ENCODE measurements at regions not wholly inside any gene's neighbourhood (a gene's known extent, or its start where the extent isn't known, plus 50 kb on each side); places are given as distances from the start of the nearest gene placed in this dataset.

DNA sequence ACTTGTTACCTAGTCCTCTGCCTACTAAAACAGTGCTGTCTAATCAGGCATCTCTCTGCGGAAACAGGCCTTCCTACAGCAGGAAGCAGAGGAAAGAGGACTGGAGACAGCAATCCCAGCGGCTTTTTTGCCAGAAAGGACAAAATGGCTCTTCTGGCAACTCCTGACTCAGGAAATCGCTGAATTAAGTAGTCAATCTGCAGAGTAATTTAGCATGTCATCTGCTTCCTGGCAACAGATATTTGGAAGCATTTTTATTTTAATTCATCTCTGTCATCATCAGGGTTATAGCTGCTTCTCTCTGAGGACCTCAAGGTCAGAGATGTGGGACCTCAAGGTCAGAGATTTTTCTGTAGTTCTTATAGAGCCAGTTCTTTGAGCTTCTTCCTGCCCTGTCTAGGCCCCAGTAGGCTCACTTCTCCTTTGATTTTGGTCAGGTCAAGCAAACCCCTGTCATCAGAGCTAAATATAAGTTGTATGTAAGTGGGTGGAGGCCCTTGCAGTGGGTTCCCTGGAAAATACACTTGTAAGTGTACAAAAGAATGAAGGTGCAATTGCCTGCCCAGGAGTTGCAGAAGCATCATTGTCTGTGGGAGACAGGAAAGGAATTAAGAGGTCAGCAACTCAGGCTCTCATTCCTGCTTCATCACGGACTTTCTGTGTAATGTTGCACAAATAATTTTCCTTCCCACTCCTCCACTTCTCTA, 229.4 kb downstream of the ALDH8A1 start:
- TF ChIP-seq, protein P1, sequence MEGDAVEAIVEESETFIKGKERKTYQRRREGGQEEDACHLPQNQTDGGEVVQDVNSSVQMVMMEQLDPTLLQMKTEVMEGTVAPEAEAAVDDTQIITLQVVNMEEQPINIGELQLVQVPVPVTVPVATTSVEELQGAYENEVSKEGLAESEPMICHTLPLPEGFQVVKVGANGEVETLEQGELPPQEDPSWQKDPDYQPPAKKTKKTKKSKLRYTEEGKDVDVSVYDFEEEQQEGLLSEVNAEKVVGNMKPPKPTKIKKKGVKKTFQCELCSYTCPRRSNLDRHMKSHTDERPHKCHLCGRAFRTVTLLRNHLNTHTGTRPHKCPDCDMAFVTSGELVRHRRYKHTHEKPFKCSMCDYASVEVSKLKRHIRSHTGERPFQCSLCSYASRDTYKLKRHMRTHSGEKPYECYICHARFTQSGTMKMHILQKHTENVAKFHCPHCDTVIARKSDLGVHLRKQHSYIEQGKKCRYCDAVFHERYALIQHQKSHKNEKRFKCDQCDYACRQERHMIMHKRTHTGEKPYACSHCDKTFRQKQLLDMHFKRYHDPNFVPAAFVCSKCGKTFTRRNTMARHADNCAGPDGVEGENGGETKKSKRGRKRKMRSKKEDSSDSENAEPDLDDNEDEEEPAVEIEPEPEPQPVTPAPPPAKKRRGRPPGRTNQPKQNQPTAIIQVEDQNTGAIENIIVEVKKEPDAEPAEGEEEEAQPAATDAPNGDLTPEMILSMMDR (IDR thresholded peaks at IDR 0.05; ENCODE audit: extremely low read depth, missing control alignments) = no peak
- DNase-seq (ENCODE audit: low spot score) = no peak

DNA sequence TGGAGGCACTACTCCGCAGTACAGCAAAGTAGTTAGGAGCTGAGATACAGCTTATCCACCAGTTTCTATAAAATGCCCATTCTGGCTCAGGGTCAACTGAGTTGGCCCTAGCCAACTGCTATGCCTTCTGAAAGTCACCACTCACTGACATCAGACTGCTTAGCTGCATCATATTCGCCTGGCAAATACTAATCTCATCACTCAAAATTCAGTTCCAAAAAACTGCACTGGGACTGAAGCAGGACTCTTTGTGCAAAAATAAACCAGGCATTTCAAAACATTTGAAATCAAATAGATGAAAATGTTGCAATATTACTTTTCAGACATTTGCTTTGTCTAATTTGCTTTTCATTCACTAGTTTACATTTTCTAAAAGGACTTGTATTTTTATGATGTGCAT, 230.0 kb downstream of the ALDH8A1 start:
- TF ChIP-seq, protein P1 (IDR thresholded peaks at IDR 0.05; ENCODE audit: extremely low read depth, missing control alignments) = no peak
- DNase-seq (ENCODE audit: low spot score) = no peak

DNA sequence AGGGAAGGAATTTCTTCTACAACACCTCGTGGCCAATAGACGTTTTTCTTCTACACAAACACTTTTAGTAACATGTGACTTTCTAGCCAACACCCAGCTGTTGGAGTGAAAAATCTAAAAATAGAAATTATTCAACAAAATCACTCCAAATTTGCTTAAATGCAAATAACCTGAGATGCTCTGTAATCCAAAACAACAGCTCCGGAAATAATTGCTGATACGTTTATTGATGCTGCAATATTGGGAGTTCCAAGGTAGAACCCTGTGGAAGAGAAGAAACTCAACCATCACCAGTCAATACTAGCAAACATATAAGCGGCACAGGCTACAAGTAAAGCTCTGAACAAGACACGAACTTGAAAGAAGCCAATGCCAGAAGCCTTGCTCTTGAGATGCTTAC, 230.6 kb downstream of the ALDH8A1 start:
- TF ChIP-seq, protein P1 (IDR thresholded peaks at IDR 0.05; ENCODE audit: extremely low read depth, missing control alignments) = no peak
- DNase-seq (ENCODE audit: low spot score) = no peak

DNA sequence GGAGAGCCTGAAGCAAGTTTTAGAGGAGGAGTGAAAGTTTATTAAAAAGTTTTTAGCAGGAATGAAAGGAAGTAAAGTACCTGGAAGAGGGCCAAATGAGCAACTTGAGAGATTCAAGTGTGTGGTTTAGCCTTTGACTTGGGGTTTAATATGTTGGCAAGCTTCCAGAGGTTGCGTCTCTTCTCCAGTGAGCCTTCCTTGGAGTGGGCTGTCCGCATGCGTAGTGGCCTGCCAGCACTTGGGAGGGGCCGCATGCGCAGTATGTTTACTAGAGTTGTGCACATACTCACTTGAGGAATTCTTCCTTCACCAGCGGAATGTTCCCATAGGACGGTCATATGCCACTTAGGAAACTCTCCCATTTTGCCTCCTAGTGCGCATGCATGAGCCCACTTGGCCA, 235.2 kb downstream of the ALDH8A1 start:
- DNase-seq (ENCODE audit: low spot score) = no peak
- TF ChIP-seq, protein P1 (IDR thresholded peaks at IDR 0.05; ENCODE audit: extremely low read depth, missing control alignments) = no peak

DNA sequence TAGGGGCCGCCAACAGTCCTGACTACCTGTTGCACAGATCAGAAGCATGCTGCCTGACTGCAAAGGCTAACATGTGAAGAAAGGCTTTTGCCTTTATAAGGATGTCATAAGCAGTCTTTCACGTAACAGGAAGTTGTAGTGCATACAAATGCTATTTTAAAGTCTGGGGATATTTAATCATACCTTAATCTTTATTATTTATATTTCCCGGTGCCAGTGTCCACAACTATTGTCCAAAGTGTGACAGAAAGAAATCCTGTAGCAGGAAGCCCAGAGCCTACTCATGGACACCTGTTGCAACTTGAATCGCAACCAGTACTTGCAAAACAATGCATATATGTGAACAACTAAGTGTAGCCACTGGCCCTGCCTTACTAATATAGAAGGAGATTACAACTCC, 235.8 kb downstream of the ALDH8A1 start:
- DNase-seq (ENCODE audit: low spot score) = no peak
- TF ChIP-seq, protein P1 (IDR thresholded peaks at IDR 0.05; ENCODE audit: extremely low read depth, missing control alignments) = no peak

DNA sequence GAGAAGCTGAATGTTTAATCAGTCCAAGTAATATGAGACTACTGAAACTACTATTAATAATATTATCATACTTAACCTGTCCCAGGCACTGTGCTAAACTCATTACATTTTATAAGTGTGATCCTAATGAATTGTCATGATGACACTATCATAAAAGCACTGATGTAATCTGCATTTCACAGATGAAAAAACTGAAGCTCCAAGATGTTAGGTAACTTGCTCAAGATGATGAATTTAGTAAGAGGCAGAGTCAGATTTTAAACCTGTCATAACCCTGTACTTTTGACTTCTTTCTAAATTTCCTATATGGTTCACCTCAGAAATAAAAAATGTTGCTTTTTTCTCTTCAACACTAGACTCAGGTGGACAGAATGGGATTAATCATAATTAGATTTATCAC, 237.6 kb downstream of the ALDH8A1 start:
- no peak for DNase-seq (ENCODE audit: low spot score)
- TF ChIP-seq, protein P1 (IDR thresholded peaks at IDR 0.05; ENCODE audit: extremely low read depth, missing control alignments) = no peak

DNA sequence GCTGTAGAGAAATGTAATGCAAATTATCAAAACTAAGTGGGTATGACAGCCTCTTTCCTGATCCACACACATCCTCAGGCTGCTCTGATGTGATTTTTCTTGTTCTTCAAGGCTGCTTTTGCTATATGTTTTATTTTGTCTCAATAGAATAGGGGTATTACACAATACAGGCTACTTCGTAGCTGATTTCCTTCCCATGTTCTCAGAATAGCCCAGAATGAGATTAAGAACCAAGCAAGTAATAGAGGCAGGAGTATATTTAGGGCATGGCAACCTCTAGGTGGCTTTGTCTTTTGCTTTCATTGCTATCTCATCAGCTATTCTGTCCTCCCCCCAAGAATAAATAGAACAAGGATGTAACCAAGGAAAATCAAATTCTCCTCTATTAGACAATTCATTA, 241.8 kb downstream of the ALDH8A1 start:
- TF ChIP-seq, protein P1 (IDR thresholded peaks at IDR 0.05; ENCODE audit: extremely low read depth, missing control alignments) = no peak
- no peak for DNase-seq (ENCODE audit: low spot score)
